ENCODE measurements at regions not wholly inside any gene's neighbourhood (a gene's known extent, or its start where the extent isn't known, plus 50 kb on each side); places are given as distances from the start of the nearest gene placed in this dataset.

GRCh38 chr3:29005862-29006261, 275.0 kb upstream of the RBMS3 start:
- Histone ChIP-seq H4K20me1 (ENCODE audit: control insufficient read depth, extremely low read depth, insufficient read depth, low read length) (no peaks in the 10 kb centered on the region), H3K27me3 (ENCODE audit: control insufficient read depth, insufficient read depth, low read length) (no peaks in the 10 kb centered on the region), H3K9me3 (ENCODE audit: control insufficient read depth, insufficient read depth, low read depth, low read length) (no peaks in the 10 kb centered on the region), H3K4me1 (ENCODE audit: control insufficient read depth, extremely low read depth, insufficient read depth, low read length) (no peaks in the 10 kb centered on the region), H3K27ac (ENCODE audit: insufficient read depth, low read length) (no peak overlapping the region), H3K4me3 (replicated peaks in 1 of 4; ENCODE audit: control extremely low read depth in 1 of 4, insufficient read depth in 1 of 4, low read depth in 3 of 4, low read length in 4 of 4) (no peak overlapping the region), H2AFZ (ENCODE audit: low read length) (no peak overlapping the region), H3K36me3 (ENCODE audit: control insufficient read depth, insufficient read depth, low read length) (no peaks in the 10 kb centered on the region), H3K9ac (ENCODE audit: insufficient read depth, low read length) (no peak overlapping the region), H3K79me2 (ENCODE audit: control insufficient read depth, insufficient read depth, low read length) (no peaks in the 10 kb centered on the region), H3K4me2 (ENCODE audit: extremely low read depth, insufficient read depth, low read length) (no peak overlapping the region)
- no peak for DNase-seq (ENCODE audit: low read depth in 2 of 2)
- TF ChIP-seq EZH2 (IDR thresholded peaks at IDR 0.05; ENCODE audit: low read length, missing control alignments) (no peak), CTCF (conservative IDR thresholded peaks at IDR 0.05 in 1 of 2, IDR thresholded peaks at IDR 0.05 in 1 of 2; ENCODE audit: low read depth in 1 of 2, low read length in 2 of 2) (no peak)

- no peaks in the 10 kb centered on the region for H4K20me1 ChIP-seq (ENCODE audit: control insufficient read depth, extremely low read depth, insufficient read depth, low read length)
- no peaks in the 10 kb centered on the region for H3K4me1 ChIP-seq (ENCODE audit: control insufficient read depth, extremely low read depth, insufficient read depth, low read length)
- H3K9ac ChIP-seq (ENCODE audit: insufficient read depth, low read length), result no peak overlapping the region
- no peaks in the 10 kb centered on the region for H3K9me3 ChIP-seq (ENCODE audit: control insufficient read depth, insufficient read depth, low read depth, low read length)
- no peaks in the 10 kb centered on the region for H3K27me3 ChIP-seq (ENCODE audit: control insufficient read depth, insufficient read depth, low read length)
- H3K4me3 ChIP-seq (replicated peaks in 1 of 4; ENCODE audit: control extremely low read depth in 1 of 4, insufficient read depth in 1 of 4, low read depth in 3 of 4, low read length in 4 of 4), result no peak overlapping the region
- no peak overlapping the region for H3K4me2 ChIP-seq (ENCODE audit: extremely low read depth, insufficient read depth, low read length)
- no peaks in the 10 kb centered on the region for H3K36me3 ChIP-seq (ENCODE audit: control insufficient read depth, insufficient read depth, low read length)
- H3K79me2 ChIP-seq (ENCODE audit: control insufficient read depth, insufficient read depth, low read length), result no peaks in the 10 kb centered on the region
- no peak for TF ChIP-seq CTCF (conservative IDR thresholded peaks at IDR 0.05 in 1 of 2, IDR thresholded peaks at IDR 0.05 in 1 of 2; ENCODE audit: low read depth in 1 of 2, low read length in 2 of 2)
- no peak for TF ChIP-seq EZH2 (IDR thresholded peaks at IDR 0.05; ENCODE audit: low read length, missing control alignments)
- no peak overlapping the region for H3K27ac ChIP-seq (ENCODE audit: insufficient read depth, low read length)
- H2AFZ ChIP-seq (ENCODE audit: low read length), result no peak overlapping the region
- peak in 1 of 2 donors; percentile 21 for DNase-seq (ENCODE audit: low read depth in 2 of 2)
Observed at GRCh38 chr3:29011441-29011840, 269.4 kb upstream of the RBMS3 start.

GRCh38 chr3:29011966-29012365, 268.9 kb upstream of the RBMS3 start:
- Histone ChIP-seq H3K9ac (ENCODE audit: insufficient read depth, low read length) (no peak overlapping the region), H3K4me3 (replicated peaks in 1 of 4; ENCODE audit: control extremely low read depth in 1 of 4, insufficient read depth in 1 of 4, low read depth in 3 of 4, low read length in 4 of 4) (no peak overlapping the region), H3K9me3 (ENCODE audit: control insufficient read depth, insufficient read depth, low read depth, low read length) (no peaks in the 10 kb centered on the region), H3K27ac (ENCODE audit: insufficient read depth, low read length) (no peak overlapping the region), H3K36me3 (ENCODE audit: control insufficient read depth, insufficient read depth, low read length) (no peaks in the 10 kb centered on the region), H3K27me3 (ENCODE audit: control insufficient read depth, insufficient read depth, low read length) (no peaks in the 10 kb centered on the region), H3K4me1 (ENCODE audit: control insufficient read depth, extremely low read depth, insufficient read depth, low read length) (no peaks in the 10 kb centered on the region), H4K20me1 (ENCODE audit: control insufficient read depth, extremely low read depth, insufficient read depth, low read length) (no peaks in the 10 kb centered on the region), H3K79me2 (ENCODE audit: control insufficient read depth, insufficient read depth, low read length) (no peaks in the 10 kb centered on the region), H2AFZ (ENCODE audit: low read length) (no peak overlapping the region), H3K4me2 (ENCODE audit: extremely low read depth, insufficient read depth, low read length) (no peak overlapping the region)
- peak in 1 of 2 donors; percentile 7 for DNase-seq (ENCODE audit: low read depth in 2 of 2)
- TF ChIP-seq EZH2 (IDR thresholded peaks at IDR 0.05; ENCODE audit: low read length, missing control alignments) (no peak), CTCF (conservative IDR thresholded peaks at IDR 0.05 in 1 of 2, IDR thresholded peaks at IDR 0.05 in 1 of 2; ENCODE audit: low read depth in 1 of 2, low read length in 2 of 2) (no peak)

Measured in fibroblast of lung (primary cell).